Mesothelial cell of epicardium (in vitro differentiated cells): ENCODE measurements at regions not wholly inside any gene's neighbourhood (a gene's known extent, or its start where the extent isn't known, plus 50 kb on each side); places are given as distances from the start of the nearest gene placed in this dataset.

Experiments used
- DNase-seq, 2 experiments: peaks; one replicate each; pipeline ENCODE4 v3.0.0; 2021; ENCODE audit warnings: low spot score in 2 of 2; ENCODE audit not compliant: unreplicated experiment in 2 of 2
- H3K27ac Mint-ChIP-seq: 2 replicates; pipeline ENCODE4 v1.8.0; 2021; ENCODE audit warnings: mixed read lengths
- H3K27me3 Mint-ChIP-seq: 2 replicates; pipeline ENCODE4 v1.8.0; 2021; ENCODE audit warnings: low read depth, mixed read lengths
- H3K36me3 Mint-ChIP-seq: 2 replicates; pipeline ENCODE4 v1.8.0; 2021; ENCODE audit warnings: mixed read lengths
- H3K4me1 Mint-ChIP-seq: 2 replicates; pipeline ENCODE4 v1.8.0; 2021; ENCODE audit warnings: mixed read lengths
- H3K4me3 Mint-ChIP-seq: 2 replicates; pipeline ENCODE4 v1.8.0; 2021; ENCODE audit warnings: mild to moderate bottlenecking, moderate library complexity, mixed read lengths
- H3K9me3 Mint-ChIP-seq: 2 replicates; pipeline ENCODE4 v1.8.0; 2021; ENCODE audit warnings: mixed read lengths
- TF ChIP-seq, protein P1 (sequence below): fragments of 200-600 bp; sonication (generic); IDR thresholded peaks from one replicate; pipeline ENCODE4 v1.5.0; 2021; ENCODE audit warnings: antibody characterized with exemption; ENCODE audit not compliant: unreplicated experiment

DNA sequence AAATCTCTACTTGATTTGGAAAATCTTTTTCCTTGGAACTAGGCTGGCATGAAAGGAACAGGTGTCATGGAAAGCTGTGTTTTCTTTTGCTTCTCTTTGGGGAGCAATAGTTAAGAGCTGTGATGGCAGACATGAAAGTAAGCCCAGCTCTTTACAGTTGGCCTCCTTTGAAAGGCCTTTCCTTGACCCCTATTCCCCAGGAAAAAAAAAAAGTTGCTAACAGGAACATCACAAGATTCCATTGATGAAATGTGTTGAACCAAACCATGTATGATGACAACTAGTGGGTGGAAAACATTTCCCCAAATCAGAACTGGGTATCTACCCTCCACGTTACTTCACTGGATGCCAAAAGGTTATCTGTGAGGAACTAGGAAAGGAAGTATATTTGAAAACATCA lies 190.7 kb upstream of the RPL34 start:
- no peaks in the 10 kb centered on the region for H3K36me3 Mint-ChIP-seq
- TF ChIP-seq, protein P1, sequence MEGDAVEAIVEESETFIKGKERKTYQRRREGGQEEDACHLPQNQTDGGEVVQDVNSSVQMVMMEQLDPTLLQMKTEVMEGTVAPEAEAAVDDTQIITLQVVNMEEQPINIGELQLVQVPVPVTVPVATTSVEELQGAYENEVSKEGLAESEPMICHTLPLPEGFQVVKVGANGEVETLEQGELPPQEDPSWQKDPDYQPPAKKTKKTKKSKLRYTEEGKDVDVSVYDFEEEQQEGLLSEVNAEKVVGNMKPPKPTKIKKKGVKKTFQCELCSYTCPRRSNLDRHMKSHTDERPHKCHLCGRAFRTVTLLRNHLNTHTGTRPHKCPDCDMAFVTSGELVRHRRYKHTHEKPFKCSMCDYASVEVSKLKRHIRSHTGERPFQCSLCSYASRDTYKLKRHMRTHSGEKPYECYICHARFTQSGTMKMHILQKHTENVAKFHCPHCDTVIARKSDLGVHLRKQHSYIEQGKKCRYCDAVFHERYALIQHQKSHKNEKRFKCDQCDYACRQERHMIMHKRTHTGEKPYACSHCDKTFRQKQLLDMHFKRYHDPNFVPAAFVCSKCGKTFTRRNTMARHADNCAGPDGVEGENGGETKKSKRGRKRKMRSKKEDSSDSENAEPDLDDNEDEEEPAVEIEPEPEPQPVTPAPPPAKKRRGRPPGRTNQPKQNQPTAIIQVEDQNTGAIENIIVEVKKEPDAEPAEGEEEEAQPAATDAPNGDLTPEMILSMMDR, result no peak
- no peaks in the 10 kb centered on the region for H3K4me1 Mint-ChIP-seq
- no peak for DNase-seq
- no peak overlapping the region for H3K27ac Mint-ChIP-seq
- H3K27me3 Mint-ChIP-seq, result no peaks in the 10 kb centered on the region
- H3K4me3 Mint-ChIP-seq, result no peak overlapping the region
- no peaks in the 10 kb centered on the region for H3K9me3 Mint-ChIP-seq

DNA sequence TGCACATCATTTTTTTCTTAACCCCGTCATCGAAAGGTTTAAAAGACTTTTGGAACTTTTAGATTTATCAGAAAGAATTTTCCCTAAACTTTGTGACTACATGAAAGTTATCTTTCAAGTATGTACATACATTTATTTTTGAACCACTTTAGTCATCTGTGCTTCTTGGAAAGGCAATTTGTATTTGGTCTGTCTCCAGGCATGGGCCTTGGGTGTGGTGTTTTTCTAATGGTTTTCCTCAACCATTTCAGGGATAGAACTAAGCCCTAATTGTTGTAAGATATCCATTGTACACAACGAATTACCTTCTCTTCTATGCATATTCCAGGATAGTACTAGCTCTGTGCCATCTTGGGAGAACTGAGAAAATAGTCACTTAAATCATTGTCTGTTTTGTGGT lies 191.5 kb upstream of the RPL34 start:
- no peak overlapping the region for H3K27ac Mint-ChIP-seq
- TF ChIP-seq, protein P1, result no peak
- no peaks in the 10 kb centered on the region for H3K4me1 Mint-ChIP-seq
- H3K27me3 Mint-ChIP-seq, result no peaks in the 10 kb centered on the region
- no peaks in the 10 kb centered on the region for H3K36me3 Mint-ChIP-seq
- no peaks in the 10 kb centered on the region for H3K9me3 Mint-ChIP-seq
- no peak for DNase-seq
- H3K4me3 Mint-ChIP-seq, result no peak overlapping the region

DNA sequence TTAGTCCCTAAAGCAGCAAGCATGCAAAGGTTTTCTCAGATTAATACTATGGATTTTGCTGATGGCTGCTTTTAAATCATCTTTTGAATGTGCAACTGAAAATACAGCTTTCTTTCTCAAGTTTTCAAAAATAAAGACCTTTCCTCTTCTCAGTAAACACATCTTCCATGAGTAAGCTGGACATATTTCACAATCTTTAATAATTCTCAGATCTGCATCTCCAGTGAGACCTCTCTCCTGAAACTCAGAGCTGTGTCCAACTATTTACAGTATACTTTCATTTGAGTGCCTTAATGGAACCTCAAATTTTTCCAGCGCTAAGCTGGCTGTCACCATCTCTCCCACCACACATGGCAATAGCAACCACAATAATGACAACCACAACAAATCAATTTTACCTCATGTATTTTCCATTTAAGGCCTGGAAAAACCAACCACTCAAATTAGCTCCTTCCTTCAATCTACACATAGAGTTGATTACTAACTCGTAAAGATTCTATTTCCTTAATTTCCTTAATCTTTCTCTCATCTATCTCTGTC lies 192.4 kb upstream of the RPL34 start:
- no peaks in the 10 kb centered on the region for H3K36me3 Mint-ChIP-seq

DNA sequence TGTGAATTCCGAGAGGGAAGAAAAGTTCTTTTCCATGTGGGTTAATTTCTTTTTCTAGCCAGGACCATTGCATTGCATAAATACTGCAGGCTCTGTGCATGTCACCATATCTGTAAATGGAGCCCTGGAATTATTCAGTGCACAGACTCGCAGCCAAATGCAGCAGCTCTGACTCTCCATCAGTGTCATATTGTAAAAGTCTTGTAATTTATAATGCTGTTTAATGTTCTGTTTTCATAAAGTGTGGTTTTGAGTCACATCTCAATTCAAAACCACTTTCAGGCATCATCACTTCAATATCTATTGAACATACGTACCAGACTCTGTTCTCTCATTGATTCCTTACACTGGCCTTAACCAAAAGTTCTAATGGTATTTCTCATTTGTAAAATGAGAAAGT lies 193.9 kb upstream of the RPL34 start:
- no peaks in the 10 kb centered on the region for H3K4me1 Mint-ChIP-seq
- TF ChIP-seq, protein P1, result no peak
- no peaks in the 10 kb centered on the region for H3K27me3 Mint-ChIP-seq
- no peak overlapping the region for H3K4me3 Mint-ChIP-seq
- H3K36me3 Mint-ChIP-seq, result no peaks in the 10 kb centered on the region
- H3K27ac Mint-ChIP-seq, result no peak overlapping the region
- no peak for DNase-seq
- H3K9me3 Mint-ChIP-seq, result peaks cover 17% of the 10 kb centered on the region

More for the DNA sequence above, 192.4 kb upstream of the RPL34 start:
- no peak for DNase-seq
- Mint-ChIP-seq H3K4me3 (no peak overlapping the region), H3K27me3 (no peaks in the 10 kb centered on the region), H3K9me3 (peaks cover 2% of the 10 kb centered on the region), H3K27ac (no peak overlapping the region), H3K4me1 (no peaks in the 10 kb centered on the region)
- TF ChIP-seq, protein P1, result no peak

DNA sequence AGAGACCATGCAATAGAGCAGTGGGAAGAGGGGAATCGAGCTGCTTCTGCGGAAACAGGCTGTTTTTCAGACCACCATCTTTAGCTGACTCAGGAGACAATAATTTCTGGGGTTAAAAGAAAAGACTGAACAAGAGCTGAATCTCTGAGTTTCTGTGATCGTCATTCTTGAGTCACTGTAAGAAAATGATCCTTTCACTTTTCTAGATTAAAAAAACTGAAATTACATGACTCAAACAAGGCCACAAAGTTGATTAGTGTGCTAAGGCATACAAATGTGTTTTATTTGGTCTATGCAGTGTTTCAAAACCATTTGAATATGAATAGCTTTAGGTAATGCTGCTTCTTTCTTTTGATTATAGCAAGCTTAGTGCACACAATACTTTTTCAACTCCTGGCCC lies 194.4 kb upstream of the RPL34 start:
- no peak overlapping the region for H3K4me3 Mint-ChIP-seq
- TF ChIP-seq, protein P1, result no peak
- no peak overlapping the region for H3K27ac Mint-ChIP-seq
- no peaks in the 10 kb centered on the region for H3K4me1 Mint-ChIP-seq
- DNase-seq, result no peak
- H3K36me3 Mint-ChIP-seq, result no peaks in the 10 kb centered on the region
- no peaks in the 10 kb centered on the region for H3K27me3 Mint-ChIP-seq
- peaks cover 19% of the 10 kb centered on the region for H3K9me3 Mint-ChIP-seq

DNA sequence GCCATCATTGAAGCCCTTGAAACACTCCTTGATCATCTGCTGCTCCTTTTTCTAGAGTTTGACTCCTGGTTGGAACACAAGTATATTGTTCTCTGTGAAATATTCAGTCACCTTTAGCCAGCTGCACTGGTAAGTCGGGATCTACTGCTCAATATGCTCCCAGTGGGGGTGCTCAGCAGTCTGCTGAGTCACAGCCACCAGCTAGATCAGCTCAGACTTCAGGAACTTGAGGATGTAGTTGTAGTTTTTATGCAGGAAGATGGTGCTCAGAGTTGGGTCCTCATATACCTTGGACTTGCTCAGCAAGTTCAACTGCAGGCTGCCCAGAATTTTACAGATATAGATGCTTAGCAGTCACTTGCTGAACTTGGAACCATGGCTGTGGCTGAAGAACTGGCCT lies 202.5 kb upstream of the RPL34 start:
- H3K9me3 Mint-ChIP-seq, result peaks cover 24% of the 10 kb centered on the region
- no peaks in the 10 kb centered on the region for H3K27me3 Mint-ChIP-seq
- TF ChIP-seq, protein P1, result no peak
- no peak overlapping the region for H3K4me3 Mint-ChIP-seq
- DNase-seq, result no peak
- no peaks in the 10 kb centered on the region for H3K4me1 Mint-ChIP-seq
- no peaks in the 10 kb centered on the region for H3K36me3 Mint-ChIP-seq
- no peak overlapping the region for H3K27ac Mint-ChIP-seq
